ENCODE measurements at regions not wholly inside any gene's neighbourhood (a gene's known extent, or its start where the extent isn't known, plus 50 kb on each side); places are given as distances from the start of the nearest gene placed in this dataset.

- TF ChIP-seq CTCF (IDR thresholded peaks at IDR 0.05 in 2 of 3, conservative IDR thresholded peaks at IDR 0.05 in 1 of 3; ENCODE audit: control insufficient read depth in 2 of 3, extremely low read depth in 1 of 3, insufficient read depth in 1 of 3, low read depth in 3 of 3, low read length in 3 of 3) (no peak), CREB1 (IDR thresholded peaks at IDR 0.05; ENCODE audit: low read depth) (no peak)
Observed at GRCh38 chr3:99016452-99016851, 115.0 kb upstream of the DCBLD2 start (continued).

- in situ Hi-C loops (cut with MboI) (no loop called here), intact Hi-C loops (cut with micrococcal nuclease; ENCODE audit: unreplicated experiment) (no loop called here)
- FAIRE-seq: no peak
- no peaks in the 10 kb centered on the region for H3K27me3 ChIP-seq (replicated peaks in 1 of 2; ENCODE audit: control insufficient read depth in 2 of 2, insufficient read depth in 2 of 2, low read length in 1 of 2)
- H3K27ac ChIP-seq (ENCODE audit: control insufficient read depth, insufficient read depth): no peak overlapping the region
- no peak overlapping the region for H3K9ac ChIP-seq (ENCODE audit: control insufficient read depth, insufficient read depth, low read length)
- no peaks in the 10 kb centered on the region for H3K36me3 ChIP-seq (ENCODE audit: control insufficient read depth in 2 of 2, insufficient read depth in 2 of 2, low read length in 1 of 2)
- ChIA-PET POLR2A (interaction anchor here (0.6 kb wide), 1 partner anchor 1442 kb away, joined by 7 read pairs; no protein-coding TSS in a partner anchor), SMC1A (ENCODE audit: uncharacterized antibody, unreplicated experiment) (no interaction called here), RAD21 (ENCODE audit: unreplicated experiment) (no interaction called here), CTCF (interaction anchor here (1.1 to 1.7 kb wide), 2 partner anchors 10 to 672 kb away, joined by 3 to 7 read pairs; no protein-coding TSS in a partner anchor)
- no peaks in the 10 kb centered on the region for H4K20me1 ChIP-seq (ENCODE audit: control insufficient read depth, insufficient read depth)
- no peaks in the 10 kb centered on the region for H3K9me3 ChIP-seq (replicated peaks; ENCODE audit: control insufficient read depth, insufficient read depth, low read length)
- no peak for TF ChIP-seq BCLAF1 (IDR thresholded peaks at IDR 0.05)
- DNase-seq (ENCODE audit: low read depth, low spot score): no peak
- no peak overlapping the region for H2AFZ ChIP-seq (ENCODE audit: control insufficient read depth, low read depth, low read length)
- WGBS (ENCODE audit: insufficient coverage, insufficient replicate concordance, low lambda C conversion rate, missing lambda C conversion rate): 69% methylated on average over 3 of the region's 3 CpGs
- H3K79me2 ChIP-seq (ENCODE audit: control insufficient read depth, insufficient read depth, low read length): no peaks in the 10 kb centered on the region
- H3K4me3 ChIP-seq: no peak overlapping the region
- peaks cover 8% of the 10 kb centered on the region; the same call in 1 of the 2 replicates for H3K4me1 ChIP-seq (ENCODE audit: control insufficient read depth, insufficient read depth, low read length)
- H3K4me2 ChIP-seq (ENCODE audit: control insufficient read depth, insufficient read depth): no peak overlapping the region
- no TSS peak for BruUV-seq (replicated peaks)
- ATAC-seq: no peak
Observed at GRCh38 chr3:99013777-99014315, 112.4 kb upstream of the DCBLD2 start.
